ENCODE measurements at regions not wholly inside any gene's neighbourhood (a gene's known extent, or its start where the extent isn't known, plus 50 kb on each side); places are given as distances from the start of the nearest gene placed in this dataset.
"Not testable (repeated sequence)": the region's sequence is repeated elsewhere in the genome, so short reads cannot be mapped to it uniquely, and the experiment has no call there.

GRCh38 chr17:72566671-72567484 lies 446.1 kb downstream of the SOX9 start:
- peak; percentile 57 for DNase-seq

GRCh38 chr17:72567774-72568173 lies 447.0 kb downstream of the SOX9 start:
- DNase-seq = no peak

DNA sequence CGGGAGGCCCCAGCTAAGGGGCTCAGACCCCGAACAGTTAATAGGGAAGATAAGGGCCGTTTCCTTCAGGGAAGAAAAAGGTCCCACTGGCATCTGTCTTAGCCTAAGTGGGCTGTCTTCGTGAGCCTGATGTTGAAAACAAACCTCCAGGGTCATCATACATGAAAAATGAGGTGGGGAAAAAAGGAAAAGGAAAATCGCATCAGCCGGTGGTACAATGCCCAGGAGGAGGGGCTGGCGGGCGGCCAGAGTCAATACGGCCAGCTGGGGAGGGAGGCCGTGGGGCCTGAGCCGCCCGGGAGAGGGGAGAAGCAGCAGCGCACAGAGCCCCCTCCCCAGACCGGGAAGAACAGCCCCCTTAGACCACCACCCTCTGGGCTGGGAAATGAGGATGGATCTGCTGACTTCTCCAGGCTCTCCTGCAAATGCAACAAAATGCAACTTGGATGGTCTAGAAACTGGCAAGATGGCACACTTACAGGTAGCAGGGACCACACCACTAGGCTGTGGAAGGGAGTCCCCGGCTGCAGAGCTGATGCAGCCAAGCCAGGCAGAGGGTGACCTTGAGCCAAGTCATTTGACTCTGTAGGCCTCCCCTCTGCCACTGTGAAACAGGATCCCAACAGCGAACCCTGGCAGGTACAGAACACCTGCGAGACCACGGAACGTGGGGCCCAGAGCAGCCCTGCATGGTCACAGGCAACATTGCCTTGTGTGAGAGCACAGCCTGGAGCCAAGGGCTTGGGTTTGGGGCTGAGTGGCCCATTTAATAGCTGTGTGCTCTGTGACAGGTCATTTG lies 448.5 kb downstream of the SOX9 start:
- no peak for DNase-seq

- no peak for DNase-seq
Observed at GRCh38 chr17:72571813-72572396, 451.1 kb downstream of the SOX9 start.

DNA sequence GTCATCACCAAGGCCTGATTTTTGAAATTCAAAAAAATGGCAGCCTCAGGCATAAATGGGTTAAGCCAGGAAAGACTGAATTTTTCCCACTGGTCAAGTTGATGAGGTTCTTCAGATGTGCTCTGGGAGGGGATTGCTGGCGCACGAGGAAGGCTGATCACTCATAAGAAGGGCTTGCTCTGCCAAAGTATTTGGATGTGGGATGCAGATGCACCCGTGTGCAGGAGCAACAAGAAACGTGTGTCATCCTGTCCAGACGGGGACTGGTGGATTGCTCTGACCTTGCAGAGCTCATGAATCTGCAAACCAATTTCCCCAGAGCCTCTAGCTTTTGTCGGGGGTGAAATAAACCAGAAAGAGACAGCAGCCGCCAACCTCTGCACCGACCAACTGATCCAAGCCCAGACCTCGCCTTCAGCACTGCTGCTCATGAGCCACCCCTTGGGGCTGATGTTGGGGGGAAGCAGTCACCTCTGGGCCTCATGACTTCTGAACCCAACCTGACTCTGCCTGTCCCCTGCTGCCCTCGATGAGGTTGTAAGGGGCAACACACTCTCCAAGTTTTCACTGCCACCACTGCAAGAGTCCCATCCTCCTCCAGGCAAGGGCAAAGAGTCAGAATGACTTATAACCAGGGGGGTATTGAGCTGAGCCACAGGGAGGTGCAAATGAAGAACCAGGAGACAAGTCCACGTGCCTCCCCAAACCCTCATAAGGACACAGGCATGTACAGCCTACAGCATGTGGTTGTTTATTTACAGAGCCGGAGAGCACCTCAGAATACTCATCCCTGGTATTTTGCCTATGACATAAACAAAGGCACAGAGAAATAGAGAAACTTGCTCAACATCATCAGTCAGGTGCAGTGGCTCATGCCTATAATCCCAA lies 452.0 kb downstream of the SOX9 start:
- DNase-seq = no peak

- not testable (repeated sequence) for DNase-seq
Observed at GRCh38 chr17:72573492-72573801, 452.6 kb downstream of the SOX9 start.

DNA sequence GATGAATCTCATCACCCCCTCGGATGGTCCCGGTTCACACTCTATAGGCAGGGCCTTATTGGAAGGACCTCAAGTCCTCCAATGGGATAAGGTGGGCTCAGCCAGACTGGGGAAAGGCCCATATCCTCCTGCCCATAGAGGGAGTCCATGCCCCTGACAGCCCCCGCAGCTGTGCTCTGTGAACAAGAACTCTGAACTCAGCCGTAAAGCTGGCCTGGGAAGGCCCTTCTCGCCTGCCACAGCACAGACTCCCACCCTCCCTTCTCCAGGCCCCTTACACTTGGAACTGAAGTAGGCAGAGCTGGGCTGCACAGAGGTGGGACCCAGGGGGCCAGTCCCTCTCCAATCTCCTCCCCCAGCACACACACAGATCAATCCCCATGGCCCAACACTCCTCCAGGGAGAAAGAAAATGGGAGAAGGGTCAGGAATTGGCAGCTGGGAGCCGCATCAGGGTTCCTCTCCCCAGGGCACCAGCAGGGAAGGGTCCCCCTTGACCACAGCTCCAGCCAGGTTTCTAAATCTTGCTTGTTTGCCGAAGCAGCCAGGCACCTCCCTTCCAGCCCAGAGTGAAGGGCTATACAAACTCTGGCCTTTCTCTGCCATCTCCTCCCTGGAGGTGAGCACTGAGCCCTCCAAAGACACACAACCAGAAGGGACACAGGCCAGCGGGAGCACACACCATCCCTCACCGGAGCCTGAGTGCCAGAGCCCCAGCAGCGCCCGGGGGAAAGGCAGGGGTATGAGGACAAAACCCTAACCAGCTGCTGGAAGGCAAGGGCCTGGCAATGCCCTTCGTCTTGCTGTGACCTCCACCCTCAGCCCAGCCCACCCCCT lies 454.1 kb downstream of the SOX9 start:
- no peak for DNase-seq

DNA sequence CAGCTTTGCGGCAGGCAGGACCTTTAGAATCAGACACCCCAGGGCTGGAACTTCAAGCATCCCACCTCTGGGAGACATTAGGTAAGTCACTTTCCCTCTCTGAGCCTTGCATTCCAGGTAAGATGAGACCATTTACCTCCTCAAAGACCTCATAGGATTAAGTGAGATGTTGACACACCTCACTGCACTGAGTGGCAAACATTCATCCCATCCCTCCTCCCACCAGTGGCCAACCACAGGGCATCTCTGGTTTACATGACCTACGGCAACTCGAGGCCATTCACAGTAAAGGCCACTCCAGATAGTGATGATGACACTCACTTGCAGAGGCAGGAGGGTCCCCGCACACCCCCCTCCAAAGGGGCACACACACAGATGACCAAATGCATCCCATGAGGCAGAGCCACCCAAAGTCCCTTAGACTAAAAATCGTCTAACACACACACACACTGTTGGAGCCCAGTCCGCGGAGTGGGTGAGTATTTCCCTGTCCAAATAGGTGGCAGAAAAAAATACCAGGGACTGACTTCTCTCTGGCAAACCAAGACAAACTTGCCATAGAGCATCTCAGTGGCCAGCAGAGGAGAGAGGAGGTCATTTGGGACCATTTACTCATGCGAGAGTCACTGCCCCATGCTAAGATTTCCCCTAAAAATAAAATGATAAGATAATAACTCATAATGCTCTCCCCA lies 454.9 kb downstream of the SOX9 start:
- DNase-seq = no peak

DNA sequence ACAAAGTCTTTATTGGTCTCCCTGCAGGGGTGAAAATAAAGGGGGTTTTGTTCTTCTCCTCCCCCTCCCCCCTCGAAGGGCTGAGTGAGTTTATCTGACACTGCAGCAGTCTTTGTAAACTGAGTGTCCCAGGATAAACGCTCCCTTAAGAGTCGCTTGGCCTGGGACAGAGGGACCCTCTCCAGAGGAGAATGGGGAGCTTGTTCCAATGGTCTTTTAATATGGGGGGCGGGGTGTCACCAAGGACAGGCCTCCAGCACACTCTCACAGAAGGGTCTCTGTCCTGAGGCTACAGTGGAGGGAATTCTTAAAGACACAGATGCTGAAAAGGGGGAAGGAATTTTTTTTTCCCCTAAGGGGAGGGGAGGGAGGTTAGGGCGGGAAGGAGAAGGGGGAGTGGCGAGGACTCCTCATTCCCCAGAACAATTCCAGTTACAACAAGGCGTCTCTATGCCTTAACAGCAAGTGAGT lies 455.5 kb downstream of the SOX9 start:
- no peak for DNase-seq

- no peak for DNase-seq
Observed at GRCh38 chr17:72578817-72579470, 458.1 kb downstream of the SOX9 start.

- no peak for DNase-seq
Observed at GRCh38 chr17:72579990-72580320, 459.1 kb downstream of the SOX9 start.

GRCh38 chr17:72580321-72581127 lies 459.7 kb downstream of the SOX9 start:
- DNase-seq = no peak

- no peak for DNase-seq
Observed at GRCh38 chr17:72587156-72587555, 466.3 kb downstream of the SOX9 start.

DNA sequence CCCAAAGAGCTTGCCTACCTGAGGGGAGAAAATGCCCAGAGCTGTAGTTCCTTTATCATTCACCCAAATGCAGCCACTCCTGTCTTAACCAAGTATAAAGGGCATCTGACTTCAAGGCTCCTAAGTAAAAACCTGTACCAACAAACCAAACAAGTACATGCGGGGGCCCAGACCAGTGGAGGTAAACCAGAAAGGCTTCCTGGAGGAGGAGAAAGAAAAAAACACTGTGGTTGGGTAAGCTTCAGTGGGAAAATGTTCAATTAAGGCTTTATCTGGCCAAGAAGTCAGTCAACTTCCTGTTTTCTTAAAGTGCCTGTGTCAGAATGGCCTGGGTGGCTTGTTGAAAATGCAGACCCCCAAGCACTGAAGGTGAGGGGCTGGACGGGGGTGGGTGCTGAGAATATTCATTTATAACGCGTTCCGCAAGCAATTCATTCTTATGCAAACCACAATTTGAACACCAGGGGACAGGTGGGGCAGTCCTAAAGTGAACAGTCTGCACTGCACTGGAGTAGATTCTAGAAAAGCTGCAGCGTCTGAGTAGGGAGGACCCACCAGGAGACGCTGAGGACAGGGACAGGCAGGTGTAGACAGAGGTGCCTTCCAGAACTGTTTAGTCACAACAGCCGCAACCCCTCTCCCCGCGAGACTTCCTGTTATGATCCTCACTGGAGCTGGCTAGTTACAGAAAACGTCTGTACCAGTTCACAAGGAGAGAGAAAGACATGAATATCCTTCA lies 467.1 kb downstream of the SOX9 start:
- peak; percentile 38 for DNase-seq

- no peak for DNase-seq
Observed at GRCh38 chr17:72588561-72588960, 467.7 kb downstream of the SOX9 start.

DNA sequence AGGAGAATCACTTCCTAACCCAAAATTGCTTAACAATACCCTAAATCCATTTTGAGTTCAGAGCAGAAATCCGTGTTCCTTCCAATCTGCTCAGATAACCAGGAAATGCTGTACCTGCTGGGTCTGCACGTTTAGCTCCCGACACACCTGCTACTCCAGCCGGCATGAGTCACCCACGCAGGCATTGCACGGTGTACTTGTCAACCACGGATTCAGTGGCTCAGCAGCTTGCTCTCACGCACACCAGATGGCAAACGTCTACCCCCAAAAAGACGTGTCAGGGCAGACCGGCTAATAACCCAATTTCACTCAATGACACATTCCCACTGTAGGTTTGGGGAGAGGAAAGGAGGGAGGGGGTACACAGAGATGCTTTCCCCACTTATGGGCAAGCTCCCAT lies 468.1 kb downstream of the SOX9 start:
- DNase-seq = no peak

GRCh38 chr17:72590382-72590781 lies 469.6 kb downstream of the SOX9 start:
- DNase-seq = no peak

DNA sequence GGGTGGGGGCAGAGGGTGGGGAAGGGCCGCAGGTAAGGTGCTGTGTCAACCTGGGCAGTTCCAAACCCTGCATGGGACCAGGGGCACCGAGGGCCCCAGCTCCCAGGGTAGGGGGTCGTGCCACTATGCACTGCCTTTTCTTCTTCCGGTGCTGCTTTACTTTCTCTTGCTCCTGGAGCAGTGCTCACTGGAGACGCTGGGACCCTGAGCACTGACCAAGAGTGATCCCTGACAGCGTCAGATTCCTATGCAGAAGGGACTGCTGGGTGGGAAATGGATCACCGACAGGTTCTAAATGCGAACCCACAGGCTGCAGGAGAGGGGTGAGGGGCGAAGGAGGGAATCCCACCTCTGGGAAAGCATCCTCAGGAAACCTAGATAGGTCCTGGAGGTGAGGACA lies 470.1 kb downstream of the SOX9 start:
- no peak for DNase-seq

Measured in hematopoietic multipotent progenitor cell treated with erythropoietin and hydrocortisone succinate and interleukin-3 and kit ligand, for 6 days (in vitro differentiated cells).